Thyroid gland (tissue), 4 donors: ENCODE measurements at regions not wholly inside any gene's neighbourhood (a gene's known extent, or its start where the extent isn't known, plus 50 kb on each side); places are given as distances from the start of the nearest gene placed in this dataset.

Experiments used
- POLR2A ChIP-seq, 2 donors: fragments of 450-650 bp; IDR thresholded peaks; one replicate each; pipeline ENCODE4 v1.6.1; 2017; ENCODE audit warnings: antibody characterized with exemption in 2 of 2, mild to moderate bottlenecking in 2 of 2, moderate library complexity in 1 of 2
- TF ChIP-seq, protein P1 (sequence below), 6 experiments: fragments of 200-600 bp in 3 of 6; fragments of 450-650 bp in 3 of 6; sonication (generic) in 3 of 6; IDR thresholded peaks; one replicate each; pipeline ENCODE4 v1.5.1; 2016 to 2019; ENCODE audit warnings: antibody characterized with exemption in 6 of 6, mild to moderate bottlenecking in 2 of 6, inconsistent platforms in 1 of 6, moderate library complexity in 1 of 6

DNA sequence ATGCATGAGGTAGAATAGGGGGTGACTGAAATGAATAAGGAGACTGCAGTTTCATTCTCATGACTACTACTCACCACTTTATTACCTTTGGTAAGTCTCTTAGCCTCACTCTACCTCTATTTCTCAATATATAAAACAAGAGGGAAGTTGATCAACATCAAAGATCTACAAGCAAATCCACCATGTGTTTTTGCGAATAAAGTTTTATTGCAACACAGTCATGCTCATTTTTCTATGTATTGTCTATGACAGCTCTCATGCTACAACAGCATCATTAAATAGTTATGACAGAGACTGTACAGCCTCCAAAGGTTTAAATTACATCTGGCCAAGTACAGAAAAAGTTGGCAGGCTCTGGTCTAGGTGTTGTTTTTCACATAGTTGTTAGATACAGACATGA lies 72.6 kb upstream of the CPEB2 start:
- TF ChIP-seq, protein P1, sequence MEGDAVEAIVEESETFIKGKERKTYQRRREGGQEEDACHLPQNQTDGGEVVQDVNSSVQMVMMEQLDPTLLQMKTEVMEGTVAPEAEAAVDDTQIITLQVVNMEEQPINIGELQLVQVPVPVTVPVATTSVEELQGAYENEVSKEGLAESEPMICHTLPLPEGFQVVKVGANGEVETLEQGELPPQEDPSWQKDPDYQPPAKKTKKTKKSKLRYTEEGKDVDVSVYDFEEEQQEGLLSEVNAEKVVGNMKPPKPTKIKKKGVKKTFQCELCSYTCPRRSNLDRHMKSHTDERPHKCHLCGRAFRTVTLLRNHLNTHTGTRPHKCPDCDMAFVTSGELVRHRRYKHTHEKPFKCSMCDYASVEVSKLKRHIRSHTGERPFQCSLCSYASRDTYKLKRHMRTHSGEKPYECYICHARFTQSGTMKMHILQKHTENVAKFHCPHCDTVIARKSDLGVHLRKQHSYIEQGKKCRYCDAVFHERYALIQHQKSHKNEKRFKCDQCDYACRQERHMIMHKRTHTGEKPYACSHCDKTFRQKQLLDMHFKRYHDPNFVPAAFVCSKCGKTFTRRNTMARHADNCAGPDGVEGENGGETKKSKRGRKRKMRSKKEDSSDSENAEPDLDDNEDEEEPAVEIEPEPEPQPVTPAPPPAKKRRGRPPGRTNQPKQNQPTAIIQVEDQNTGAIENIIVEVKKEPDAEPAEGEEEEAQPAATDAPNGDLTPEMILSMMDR (IDR thresholded peaks at IDR 0.05), result no peak
- no peak for TF ChIP-seq POLR2A (IDR thresholded peaks at IDR 0.05)
